Fibroblast of skin of left quadriceps (primary cell): ENCODE measurements at regions not wholly inside any gene's neighbourhood (a gene's known extent, or its start where the extent isn't known, plus 50 kb on each side); places are given as distances from the start of the nearest gene placed in this dataset.
A peak's percentile ranks its signal among the peaks of the same experiment; 100 is the strongest.
"Not testable (repeated sequence)": the region's sequence is repeated elsewhere in the genome, so short reads cannot be mapped to it uniquely, and the experiment has no call there.

Experiments
- DNase-seq, 2 experiments: peaks; one replicate each; pipeline ENCODE4 v3.0.0-alpha.2; 2013; ENCODE audit warnings: low read depth in 2 of 2

DNA sequence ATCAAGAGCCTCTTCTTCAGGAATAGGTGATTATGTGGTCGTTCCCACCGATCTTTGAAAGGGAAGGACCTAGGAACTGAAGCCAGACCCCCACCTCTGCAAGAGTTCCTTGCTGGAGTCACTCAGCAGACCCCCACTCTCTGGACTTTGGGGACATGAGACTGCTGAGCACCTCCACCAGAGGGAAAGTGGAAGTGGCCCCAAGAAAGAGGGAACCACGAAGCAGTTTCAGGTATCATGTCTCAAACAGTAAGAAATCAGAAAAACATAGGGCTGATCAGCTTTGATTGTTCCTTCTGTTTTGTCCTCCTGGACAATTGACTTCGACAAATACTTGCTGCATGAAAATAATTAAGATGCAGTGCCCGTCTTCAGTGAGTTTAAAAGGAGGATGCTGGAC is 84.2 kb upstream of the ADORA2B start:
- not testable (repeated sequence) for DNase-seq

DNA sequence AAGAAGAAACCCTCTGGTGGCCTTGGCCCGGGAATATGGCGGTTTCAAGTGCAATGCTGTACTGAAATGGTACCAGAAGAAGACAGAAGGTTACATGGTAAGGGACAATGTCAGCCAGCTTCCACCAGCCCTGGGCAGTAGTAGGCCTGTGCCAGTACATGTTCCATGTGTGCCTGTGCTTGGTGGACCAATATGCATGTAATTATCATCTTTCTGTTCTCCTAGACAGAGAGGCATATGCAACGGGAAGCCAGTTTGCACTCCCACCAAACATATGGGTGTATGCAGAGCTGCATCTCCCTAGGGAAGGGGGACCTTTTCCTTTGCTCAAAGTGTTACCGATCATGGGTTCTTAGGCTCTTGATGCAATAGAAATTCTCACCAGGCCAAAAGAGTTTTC is 80.9 kb upstream of the ADORA2B start:
- DNase-seq: not testable (repeated sequence)

DNA sequence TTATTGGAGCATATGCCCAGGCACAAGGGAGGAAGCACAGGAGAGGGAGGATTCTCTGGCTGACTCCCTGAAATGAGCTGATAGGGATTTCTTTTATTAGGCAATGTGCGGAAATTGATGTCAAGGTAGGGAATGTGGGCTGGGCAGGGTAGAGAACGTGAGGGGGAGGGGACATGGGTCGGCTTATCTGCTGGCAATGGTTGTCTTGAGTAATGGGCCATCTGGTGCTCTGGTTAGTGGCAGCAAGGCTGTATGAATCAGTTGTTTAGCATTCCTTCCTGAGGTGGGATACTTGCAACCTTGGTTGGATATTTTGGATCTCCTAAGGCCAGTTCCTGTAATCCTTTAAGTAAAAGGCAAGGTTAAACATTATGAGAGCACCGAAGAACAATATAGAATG is 80.5 kb upstream of the ADORA2B start:
- not testable (repeated sequence) for DNase-seq

DNA sequence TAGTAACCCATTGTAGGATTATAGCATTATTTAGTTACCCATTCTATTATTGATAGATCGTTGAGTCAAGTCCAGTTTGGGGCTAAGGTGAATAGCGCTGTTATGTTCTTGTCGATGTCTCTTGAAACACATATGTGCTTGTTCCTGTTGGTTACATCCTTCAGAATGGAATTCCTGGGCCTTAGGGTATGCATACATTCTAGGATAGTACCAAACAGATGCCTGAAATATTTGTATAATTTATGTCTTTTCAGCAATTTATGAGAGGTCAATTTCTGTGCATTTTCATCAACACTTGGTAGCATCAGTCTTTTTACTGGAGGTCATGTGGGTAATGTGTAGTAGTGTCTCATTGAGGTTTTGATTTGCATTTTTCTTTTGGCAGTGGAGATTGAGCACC is 78.9 kb upstream of the ADORA2B start:
- not testable (repeated sequence) for DNase-seq

DNA sequence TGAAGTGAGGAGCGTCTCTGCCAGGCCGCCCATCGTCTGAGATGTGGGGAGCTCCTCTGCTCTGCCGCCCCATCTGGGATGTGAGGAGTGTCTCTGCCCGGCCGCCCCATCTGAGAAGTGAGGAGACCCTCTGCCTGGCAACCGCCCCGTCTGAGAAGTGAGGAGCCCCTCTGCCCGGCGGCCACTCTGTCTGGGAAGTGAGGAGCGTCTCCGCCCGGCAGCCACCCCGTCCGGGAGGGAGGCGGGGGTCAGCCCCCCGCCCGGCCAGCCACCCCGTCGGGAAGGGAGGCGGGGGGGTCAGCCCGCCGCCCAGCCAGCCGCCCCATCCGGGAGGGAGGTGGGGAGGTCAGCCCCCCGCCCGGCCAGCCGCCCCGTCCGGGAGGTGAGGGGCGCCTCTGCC is 77.6 kb upstream of the ADORA2B start:
- DNase-seq: not testable (repeated sequence)

DNA sequence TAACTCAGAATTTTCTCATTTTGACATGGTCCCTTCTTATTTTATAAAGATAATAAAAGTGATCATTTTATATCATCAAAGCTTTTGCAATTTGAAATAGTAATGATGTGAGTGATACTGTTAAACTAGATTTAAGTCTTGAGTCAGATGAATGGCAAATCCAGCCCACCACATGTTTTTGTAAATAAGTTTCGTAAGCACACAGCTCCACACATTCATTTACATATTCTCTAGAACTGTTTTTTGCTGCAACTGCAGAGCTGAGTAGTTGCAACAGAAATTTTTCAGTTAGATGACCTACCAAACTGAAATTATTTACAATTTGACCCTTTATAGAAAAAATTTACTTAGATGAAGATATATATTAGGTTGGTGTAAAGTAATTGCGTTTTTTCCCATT is 75.1 kb upstream of the ADORA2B start:
- DNase-seq: not testable (repeated sequence)

DNA sequence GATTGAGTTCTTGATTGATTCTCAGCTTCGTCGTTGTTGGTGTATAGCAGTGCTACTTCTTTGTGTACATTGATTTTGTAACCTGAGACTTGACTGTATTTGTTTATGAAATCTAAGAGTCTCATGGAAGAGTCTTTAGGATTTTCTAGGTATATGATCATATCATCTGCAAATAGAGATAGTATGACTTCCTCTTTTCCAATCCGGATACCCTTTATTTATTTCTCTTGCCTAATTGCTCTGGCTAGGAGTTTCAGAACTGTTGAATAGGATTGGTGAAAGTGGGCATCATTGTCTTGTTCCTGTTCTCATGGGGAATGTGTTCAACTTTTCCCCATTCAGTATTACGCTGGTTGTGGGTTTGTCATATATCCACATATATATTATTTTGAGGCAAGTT is 72.3 kb upstream of the ADORA2B start:
- DNase-seq: not testable (repeated sequence)

DNA sequence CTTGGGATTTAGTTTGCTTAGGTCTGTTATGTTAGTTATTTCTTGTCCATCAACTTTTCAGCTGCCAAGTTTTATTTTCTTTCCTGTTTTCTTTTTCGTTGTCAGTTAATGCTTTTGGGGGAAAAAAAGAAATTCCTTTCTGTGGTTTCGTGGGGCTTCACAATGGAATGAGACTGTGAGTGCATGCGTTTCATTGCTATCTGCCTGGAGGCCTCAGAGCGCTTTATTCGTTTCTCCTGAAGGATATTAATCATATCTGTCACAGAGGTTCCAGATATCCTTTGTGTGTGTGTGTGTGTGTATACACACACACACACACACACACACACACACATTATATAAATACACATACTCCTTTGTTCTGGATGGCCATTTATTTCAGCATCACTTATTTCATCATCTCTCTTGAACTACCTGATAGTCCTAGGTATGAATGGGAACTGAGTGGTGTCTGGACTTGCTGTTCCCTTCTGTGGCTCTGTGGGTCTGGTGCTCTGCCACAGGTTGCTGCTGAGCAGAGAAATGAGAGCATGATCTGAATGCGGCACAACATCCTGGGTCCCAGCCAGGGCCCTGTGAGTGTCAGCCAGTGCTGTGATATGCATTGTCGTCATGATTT is 66.9 kb upstream of the ADORA2B start:
- not testable (repeated sequence) for DNase-seq

DNA sequence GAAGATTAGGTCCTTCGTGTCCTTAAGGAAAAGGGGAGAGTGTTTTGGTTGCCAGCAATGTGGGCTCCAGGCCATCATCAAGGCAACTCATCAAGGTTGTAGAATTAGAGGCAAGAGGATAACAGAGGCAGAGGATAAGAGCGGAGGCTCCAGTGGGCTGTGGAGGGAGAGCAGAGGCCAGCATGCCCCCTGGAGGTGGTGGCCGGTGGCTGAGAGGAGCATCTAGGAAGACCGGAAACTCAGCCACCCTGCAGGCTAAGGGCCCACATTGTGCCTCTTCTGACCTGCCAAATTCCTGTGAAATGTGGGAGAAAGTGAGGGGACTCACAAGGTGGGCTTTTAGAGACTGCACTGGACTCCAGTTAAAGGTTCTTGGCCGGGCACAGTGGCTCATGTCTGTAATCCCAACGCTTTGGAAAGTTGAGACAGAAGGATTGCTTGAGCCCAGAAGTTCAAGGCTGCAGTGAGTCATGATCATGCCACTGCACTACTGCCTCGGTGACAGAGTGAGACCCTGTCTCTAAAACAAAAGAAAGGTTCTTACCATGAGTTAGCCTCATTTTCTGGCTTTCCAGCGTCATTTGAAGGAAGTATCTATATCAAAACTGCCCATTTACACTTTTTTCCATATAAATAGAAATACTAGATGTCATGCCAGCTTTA is 62.7 kb upstream of the ADORA2B start:
- DNase-seq: no peak

DNA sequence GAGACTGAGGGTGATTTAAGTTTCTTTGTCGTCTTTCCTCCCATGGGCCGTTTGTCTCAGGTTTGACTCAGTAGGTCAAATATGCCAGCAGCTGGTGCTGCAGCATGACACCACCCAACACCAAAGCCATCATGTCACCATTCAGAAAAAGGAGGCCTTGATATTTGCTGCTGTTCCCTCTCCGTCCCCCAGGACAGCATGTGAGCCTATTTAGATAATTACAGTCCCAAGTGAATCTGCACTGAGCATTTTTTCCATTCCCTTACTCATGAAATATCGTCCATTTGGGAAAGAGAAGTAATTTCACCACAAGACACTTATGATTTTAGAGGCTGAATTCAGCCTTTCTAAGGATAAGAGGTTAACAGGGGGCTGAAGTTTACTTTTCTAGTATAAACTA is 62.2 kb upstream of the ADORA2B start:
- DNase-seq: no peak

DNA sequence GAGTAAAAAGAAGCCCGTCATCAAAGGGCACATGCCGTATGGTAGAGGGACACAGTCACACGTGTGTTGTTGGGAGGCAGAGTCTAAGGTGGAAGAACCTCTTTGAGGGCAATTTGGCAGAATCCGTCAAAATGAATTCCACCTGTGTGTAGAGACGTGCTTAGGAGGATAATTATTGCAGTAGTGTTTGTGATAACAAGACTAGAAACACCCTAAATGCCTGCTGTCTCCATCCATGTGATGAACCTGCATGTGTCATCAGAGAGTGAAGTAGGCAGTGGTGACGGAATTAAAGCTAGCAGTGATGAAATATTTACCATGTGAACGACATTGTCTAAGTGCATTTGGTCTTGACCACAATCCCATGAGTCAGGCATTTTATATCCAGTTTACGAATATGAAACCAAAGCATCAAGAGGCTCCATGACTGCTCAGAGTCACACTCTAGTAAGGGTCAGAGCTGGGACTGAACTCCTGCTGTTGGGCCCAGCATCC is 61.3 kb upstream of the ADORA2B start:
- peak; percentile 46 to 50 for DNase-seq

DNA sequence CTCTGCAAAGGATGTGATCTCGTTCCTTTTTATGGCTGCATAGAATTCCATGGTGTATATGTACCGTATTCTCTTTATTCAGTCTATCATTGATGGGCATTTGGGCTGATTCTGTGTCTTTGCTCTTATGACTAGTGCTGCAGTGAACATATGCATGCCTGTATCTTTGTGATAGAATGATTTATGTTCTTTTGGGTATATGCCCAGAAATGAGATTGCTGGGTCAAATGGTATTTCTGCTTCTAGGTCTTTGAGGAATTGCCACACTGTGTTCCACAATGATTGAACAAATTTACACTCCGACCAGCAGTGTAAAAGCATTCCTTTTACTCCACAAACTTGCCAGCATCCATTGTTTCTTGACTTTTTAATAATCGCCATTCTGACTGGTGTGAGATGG is 60.2 kb upstream of the ADORA2B start:
- peak; percentile 24 to 25 for DNase-seq

DNA sequence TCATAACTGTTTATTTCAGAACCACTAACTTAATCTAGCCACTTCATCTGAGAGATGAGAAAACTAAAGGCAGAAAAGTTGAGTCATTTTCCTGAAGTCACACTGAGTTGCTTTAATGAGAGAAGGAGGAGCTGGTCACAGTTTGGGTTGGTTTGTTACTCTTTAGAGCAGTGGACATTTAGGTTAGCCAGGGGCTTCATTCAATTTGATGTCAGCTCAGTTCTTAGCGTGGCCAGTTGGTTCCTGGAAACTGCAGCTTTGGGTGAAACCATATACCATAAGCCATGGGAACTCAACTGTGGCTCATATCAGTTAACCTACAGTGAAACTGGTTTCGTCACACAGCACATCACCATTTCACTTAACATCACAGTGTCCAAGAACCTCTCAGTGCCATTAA is 59.2 kb upstream of the ADORA2B start:
- DNase-seq: no peak

DNA sequence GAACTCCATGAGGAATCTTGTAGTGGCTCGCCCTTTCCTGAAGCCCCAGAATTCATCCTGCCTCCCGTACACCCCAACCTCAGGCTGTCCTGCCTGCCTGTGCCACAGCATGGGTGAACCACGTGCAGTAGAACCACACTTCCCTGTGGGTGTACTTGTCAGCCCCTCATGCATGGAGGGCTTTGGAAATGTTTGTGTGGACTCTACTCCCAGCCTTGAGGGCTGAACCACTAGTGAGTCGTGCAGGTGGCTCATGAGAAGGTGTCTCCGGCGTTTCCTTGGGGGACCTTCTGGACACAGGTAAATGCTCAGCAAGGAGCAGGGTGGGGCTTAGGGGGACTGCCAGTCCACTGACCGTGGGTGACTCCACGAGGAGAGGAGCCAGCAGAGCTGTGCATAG is 58.7 kb upstream of the ADORA2B start:
- no peak for DNase-seq

DNA sequence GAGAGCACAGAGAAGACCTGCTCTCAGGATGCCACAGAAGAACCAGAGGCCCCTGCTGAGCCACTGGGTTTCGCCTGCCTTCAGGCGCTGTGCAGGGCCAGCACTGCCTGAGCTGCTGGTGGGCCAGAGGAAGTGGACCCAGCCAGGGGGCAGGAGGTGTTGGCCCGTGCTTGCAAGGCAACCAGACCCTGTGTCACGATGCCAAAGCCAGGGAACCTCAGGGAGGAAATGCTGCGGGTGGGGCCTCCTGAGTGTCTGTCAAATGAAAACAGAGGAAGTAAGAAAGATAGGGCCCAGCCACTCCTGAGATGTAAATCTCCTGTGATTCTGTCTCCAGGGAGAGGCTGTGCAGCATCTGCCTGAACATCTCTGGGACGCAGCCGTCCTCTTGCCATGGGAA is 58.1 kb upstream of the ADORA2B start:
- no peak for DNase-seq

DNA sequence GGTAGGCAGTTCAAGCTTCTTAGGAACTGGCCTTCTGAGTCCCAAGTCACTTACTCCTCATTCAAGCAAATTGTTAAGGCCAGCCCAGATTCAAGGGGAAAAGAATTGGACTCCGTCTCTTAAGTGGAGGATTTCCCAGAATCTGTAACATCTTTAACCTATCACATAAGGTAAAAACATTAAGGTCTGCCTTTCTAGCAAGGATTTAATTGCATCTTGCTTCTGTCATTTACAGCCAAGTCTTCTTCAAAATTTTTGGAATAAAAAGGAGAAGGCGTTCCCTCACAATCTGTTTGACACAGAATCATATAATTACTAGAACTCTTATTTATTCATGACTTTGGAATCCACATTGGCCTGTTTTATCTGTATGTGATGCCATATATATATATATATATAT is 56.5 kb upstream of the ADORA2B start:
- DNase-seq: no peak

DNA sequence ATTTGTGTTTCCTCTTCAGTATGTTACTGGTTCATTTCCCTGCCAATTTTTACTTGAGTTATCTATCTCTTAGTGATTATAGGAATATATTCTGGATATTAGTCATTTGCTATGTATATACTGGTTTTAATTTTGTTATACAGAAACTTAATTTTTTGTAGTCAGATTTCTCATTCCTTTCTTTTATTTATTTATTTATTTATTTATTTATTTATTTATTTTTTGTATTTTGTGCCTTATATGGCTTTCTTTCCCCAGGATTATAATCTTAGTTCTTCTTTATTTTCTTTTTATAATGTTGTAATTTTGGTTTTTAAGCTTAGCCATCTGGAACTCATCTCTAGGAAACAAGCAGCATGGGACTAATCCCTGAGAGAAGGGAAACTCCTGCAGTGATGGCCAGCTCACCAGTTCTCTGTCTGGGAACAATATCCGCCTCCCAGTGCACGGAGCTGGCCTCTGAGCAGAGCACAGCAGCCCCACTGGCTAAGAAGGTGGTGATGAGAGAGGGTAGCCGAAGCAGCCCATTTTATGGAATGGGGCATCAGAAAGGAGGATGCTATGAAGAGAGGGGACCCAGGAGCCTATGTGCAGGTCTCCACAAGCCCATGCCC is 54.5 kb upstream of the ADORA2B start:
- no peak for DNase-seq

DNA sequence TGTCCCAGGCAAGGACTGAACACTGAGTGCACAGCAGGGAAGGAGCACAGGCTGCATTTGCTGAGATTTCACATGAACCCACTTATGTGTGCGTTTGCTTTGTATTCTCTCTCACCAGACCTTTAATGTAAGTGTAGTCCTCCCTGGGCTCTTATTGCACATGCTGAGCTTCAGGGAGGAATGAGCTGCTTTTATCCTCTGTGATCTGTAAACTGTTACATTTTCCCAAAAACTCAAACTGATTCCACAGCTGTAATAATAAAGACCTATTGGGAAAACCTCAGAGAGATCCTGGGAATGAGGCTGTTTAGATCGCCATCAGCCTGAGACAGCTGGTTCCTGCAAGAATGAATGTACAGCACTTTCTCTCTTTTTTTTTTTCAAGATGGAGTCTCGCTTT is 53.6 kb upstream of the ADORA2B start:
- no peak for DNase-seq

DNA sequence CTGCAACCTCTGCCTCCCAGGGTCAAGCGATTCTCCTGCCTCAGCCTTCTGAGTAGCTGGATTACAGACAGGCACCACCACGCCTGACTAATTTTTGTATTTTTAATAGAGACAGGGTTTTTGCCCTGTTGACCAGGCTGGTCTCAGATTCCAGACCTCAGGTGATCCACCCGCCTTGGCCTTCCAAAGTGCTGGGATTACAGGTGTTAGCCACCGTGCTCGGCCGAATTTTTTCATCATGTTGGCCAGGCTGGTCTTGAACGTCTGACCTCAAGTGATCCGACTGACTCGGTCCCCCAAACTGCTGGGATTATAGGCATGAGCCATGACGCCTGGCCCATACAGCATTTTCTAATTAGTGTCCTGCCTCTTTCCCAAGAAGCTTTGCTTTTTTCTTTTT is 52.7 kb upstream of the ADORA2B start:
- DNase-seq: no peak

DNA sequence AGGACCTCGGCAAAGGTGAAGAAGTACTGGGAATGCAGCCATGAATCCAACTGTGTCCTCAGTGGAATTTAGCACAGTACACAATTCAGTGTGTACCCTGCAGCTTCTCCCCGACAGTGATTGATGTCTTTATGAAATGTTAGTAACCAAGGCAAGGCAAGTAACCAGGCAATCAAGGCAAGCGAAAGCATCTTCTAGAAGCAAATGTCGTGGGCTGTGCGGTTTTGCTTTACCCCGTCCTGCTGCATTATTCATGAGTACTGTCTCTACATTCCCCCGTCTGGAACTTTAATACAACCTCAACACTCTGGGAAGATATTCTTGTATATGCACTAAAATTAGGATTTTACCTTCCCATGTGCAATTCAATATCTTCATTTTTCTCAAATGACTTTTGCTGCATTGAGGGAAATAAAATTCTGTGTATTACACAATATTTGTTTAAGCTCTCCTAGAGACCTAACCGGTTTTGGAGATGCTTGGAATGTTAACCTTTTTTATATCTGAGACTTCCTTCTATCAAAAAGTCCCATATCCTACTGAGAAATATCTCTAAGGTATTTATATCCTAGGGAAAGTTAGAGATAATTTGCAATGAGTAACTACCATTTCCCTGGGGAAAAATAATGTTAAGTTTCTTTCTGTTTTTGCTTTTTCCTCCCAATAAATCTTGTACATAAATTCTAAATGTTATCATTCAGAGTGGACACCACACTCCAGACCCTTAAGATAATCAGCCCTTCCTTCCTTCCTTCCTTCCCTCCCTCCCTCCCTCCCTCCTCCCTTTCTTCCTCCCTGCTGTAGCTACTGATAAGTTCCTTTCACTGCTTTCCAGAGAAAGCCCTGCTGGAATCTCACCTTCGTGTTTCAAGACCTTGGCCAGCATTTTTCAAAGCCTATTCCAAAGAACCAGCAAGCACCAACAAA is 51.9 kb upstream of the ADORA2B start:
- DNase-seq: peak; percentile 19 to 22

DNA sequence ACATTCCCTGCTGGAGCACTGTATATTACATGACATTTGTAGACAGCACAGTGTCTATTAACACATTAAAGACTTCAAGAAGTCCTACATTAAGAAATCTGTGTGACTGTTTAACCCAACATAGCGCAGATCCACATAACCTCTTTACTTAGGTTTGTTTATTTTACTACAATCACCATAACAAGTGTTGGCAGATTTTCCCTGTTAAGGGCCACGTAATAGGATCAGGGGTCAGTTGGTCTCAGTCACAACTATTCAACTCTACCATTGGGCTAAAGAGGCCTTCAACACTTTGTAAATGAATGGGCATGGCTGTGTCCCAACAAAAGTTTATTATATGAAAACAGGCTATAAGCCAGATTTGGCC is 51.3 kb upstream of the ADORA2B start:
- no peak for DNase-seq

DNA sequence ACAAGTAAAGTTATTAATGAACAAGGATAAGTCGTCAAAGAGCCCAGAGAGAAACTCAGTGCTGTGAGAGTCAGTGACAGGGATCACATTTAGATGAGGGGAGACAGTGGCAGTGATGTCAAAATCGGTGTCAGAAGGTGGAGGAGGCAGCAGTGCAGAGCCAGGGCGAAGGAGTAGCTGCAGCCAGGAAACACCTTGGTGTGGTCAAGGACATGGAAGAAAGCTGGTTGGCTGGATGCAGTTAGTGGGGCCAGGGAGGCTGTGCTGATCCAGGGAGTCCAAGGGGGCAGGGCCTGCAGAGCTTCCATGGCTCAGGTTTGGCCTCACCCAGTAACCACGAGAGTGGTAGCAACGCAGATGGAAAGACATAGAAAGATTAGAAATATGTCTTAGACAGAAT is 50.7 kb upstream of the ADORA2B start:
- no peak for DNase-seq
